HepG2 (cell line): ENCODE measurements at regions not wholly inside any gene's neighbourhood (a gene's known extent, or its start where the extent isn't known, plus 50 kb on each side); places are given as distances from the start of the nearest gene placed in this dataset.

ENCODE experiments used
- FOXC1 ChIP-seq: sonication (generic); formaldehyde crosslinking; IDR thresholded peaks from 2 replicates; pipeline ENCODE4 v1.8.0; 2022; ENCODE audit warnings: mild to moderate bottlenecking, missing genetic modification reagents, borderline replicate concordance
- FOXM1 ChIP-seq: sonication (generic); formaldehyde crosslinking; IDR thresholded peaks from 2 replicates; pipeline ENCODE4 v1.5.0; 2020; ENCODE audit warnings: missing genetic modification reagents
- HIVEP1 ChIP-seq: sonication (generic); formaldehyde crosslinking; IDR thresholded peaks from 2 replicates; pipeline ENCODE4 v1.4.0; 2020; ENCODE audit warnings: mild to moderate bottlenecking, missing genetic modification reagents

GRCh38 chr10:70996549-70996948 is 108.2 kb upstream of the PCBD1 start:
- TF ChIP-seq HIVEP1: no peak
- no peak for TF ChIP-seq FOXC1 (CRISPR knock-in tag)
- no peak for TF ChIP-seq FOXM1 (CRISPR knock-in tag)
